HG03159 (cell line): ENCODE measurements at regions not wholly inside any gene's neighbourhood (a gene's known extent, or its start where the extent isn't known, plus 50 kb on each side); places are given as distances from the start of the nearest gene placed in this dataset.
"Not testable (repeated sequence)": the region's sequence is repeated elsewhere in the genome, so short reads cannot be mapped to it uniquely, and the experiment has no call there.

Experiments
- ATAC-seq: cut with Tn5 transposase; IDR thresholded peaks from one replicate; pipeline ENCODE4 v1.9.1; 2021; ENCODE audit warnings: mild to moderate bottlenecking, moderate library complexity; ENCODE audit not compliant: unreplicated experiment

GRCh38 chr17:71780596-71780995 lies 340.2 kb upstream of the SOX9 start:
- no peak for ATAC-seq

GRCh38 chr17:71782021-71782420 lies 338.8 kb upstream of the SOX9 start:
- not testable (repeated sequence) for ATAC-seq

- ATAC-seq, result no peak
These were observed 330.0 kb upstream of the SOX9 start for GRCh38 chr17:71790791-71791190.

GRCh38 chr17:71791311-71791710 lies 329.5 kb upstream of the SOX9 start:
- ATAC-seq, result no peak

- no peak for ATAC-seq
These were observed 327.9 kb upstream of the SOX9 start for GRCh38 chr17:71792966-71793365.

- ATAC-seq, result no peak
These were observed 327.3 kb upstream of the SOX9 start for GRCh38 chr17:71793518-71793917.

- no peak for ATAC-seq
These were observed 322.1 kb upstream of the SOX9 start for GRCh38 chr17:71798701-71799100.

- no peak for ATAC-seq
These were observed 321.2 kb upstream of the SOX9 start for GRCh38 chr17:71799657-71800056.

- no peak for ATAC-seq
These were observed 319.5 kb upstream of the SOX9 start for GRCh38 chr17:71801301-71801700.

GRCh38 chr17:71802663-71803062 lies 318.2 kb upstream of the SOX9 start:
- no peak for ATAC-seq

GRCh38 chr17:71803656-71804284 lies 317.1 kb upstream of the SOX9 start:
- no peak for ATAC-seq

- no peak for ATAC-seq
These were observed 311.3 kb upstream of the SOX9 start for GRCh38 chr17:71809537-71809936.

GRCh38 chr17:71813861-71814260 lies 307.0 kb upstream of the SOX9 start:
- ATAC-seq, result not testable (repeated sequence)

GRCh38 chr17:71821511-71821910 lies 299.3 kb upstream of the SOX9 start:
- no peak for ATAC-seq

- ATAC-seq, result no peak
These were observed 296.1 kb upstream of the SOX9 start for GRCh38 chr17:71824671-71825070.

GRCh38 chr17:71825687-71826086 lies 295.1 kb upstream of the SOX9 start:
- ATAC-seq, result no peak

GRCh38 chr17:71828182-71828596 lies 292.6 kb upstream of the SOX9 start:
- ATAC-seq, result no peak

- ATAC-seq, result no peak
These were observed 290.0 kb upstream of the SOX9 start for GRCh38 chr17:71830866-71831265.

GRCh38 chr17:71842986-71843385 lies 277.8 kb upstream of the SOX9 start:
- ATAC-seq, result no peak

- ATAC-seq, result no peak
These were observed 275.5 kb upstream of the SOX9 start for GRCh38 chr17:71845337-71845736.

GRCh38 chr17:71846561-71847110 lies 274.2 kb upstream of the SOX9 start:
- ATAC-seq, result no peak

- ATAC-seq, result peak; percentile 64
These were observed 270.7 kb upstream of the SOX9 start for GRCh38 chr17:71849783-71850768.
